ENCODE measurements at regions not wholly inside any gene's neighbourhood (a gene's known extent, or its start where the extent isn't known, plus 50 kb on each side); places are given as distances from the start of the nearest gene placed in this dataset.

DNA sequence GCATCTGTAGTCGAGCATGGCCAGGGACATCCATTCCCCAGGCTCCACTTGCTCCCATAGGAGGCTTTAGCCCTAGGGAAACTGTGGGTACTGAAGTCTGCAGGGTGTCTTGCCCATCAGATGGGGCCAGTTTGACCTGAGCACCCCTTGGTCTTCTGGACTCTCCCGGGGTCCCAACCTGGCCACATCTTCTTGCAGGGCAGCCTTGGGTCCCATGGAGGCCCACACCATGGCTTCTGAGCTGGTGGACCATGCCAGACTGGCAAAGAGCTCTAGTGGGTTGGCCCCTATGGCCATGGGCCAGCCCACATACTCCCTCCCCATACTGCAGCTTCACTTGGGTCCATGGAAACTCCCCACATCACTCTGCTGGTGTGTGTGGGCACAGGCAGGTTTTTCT is 154.4 kb upstream of the PRLR start:
- Histone ChIP-seq H3K4me3 (ENCODE audit: low read depth, low read length) (no peak overlapping the region), H3K27me3 (ENCODE audit: insufficient read depth, low read length) (peaks cover 65% of the 10 kb centered on the region), H3K27ac (ENCODE audit: low read depth, low read length) (no peak overlapping the region), H3K4me1 (ENCODE audit: control insufficient read depth, insufficient read depth, low read length, unreplicated experiment) (no peaks in the 10 kb centered on the region), H2AFZ (ENCODE audit: low read length, unreplicated experiment) (no peak overlapping the region), H3K79me2 (ENCODE audit: control insufficient read depth, insufficient read depth, low read length, unreplicated experiment) (no peaks in the 10 kb centered on the region), H3K36me3 (ENCODE audit: insufficient read depth, low read length) (no peaks in the 10 kb centered on the region)

GRCh38 chr5:35383041-35383440 is 152.8 kb upstream of the PRLR start:
- Histone ChIP-seq H3K27ac (ENCODE audit: low read depth, low read length) (no peak overlapping the region), H3K79me2 (ENCODE audit: control insufficient read depth, insufficient read depth, low read length, unreplicated experiment) (no peaks in the 10 kb centered on the region), H3K4me1 (ENCODE audit: control insufficient read depth, insufficient read depth, low read length, unreplicated experiment) (no peaks in the 10 kb centered on the region), H3K36me3 (ENCODE audit: insufficient read depth, low read length) (no peaks in the 10 kb centered on the region), H2AFZ (ENCODE audit: low read length, unreplicated experiment) (no peak overlapping the region), H3K27me3 (ENCODE audit: insufficient read depth, low read length) (peaks cover 62% of the 10 kb centered on the region), H3K4me3 (ENCODE audit: low read depth, low read length) (no peak overlapping the region)

DNA sequence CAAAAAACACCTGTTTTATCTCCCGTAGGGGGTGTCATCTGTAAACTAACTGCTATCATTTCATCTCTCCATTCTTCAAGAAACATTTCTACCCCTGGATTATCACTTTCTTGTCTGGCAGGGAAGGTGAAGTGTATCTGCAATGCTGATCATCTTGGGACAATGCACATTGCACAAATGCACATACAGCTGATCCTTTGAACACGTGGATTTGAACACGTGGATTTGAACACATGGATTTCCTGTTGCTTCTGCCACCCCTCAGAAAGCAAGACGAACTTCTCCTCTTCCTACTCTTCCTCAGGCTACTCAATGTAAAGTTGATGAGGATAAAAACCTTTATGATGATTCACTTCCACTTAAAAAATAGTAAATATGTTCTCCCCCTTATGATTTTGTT is 147.4 kb upstream of the PRLR start:
- Histone ChIP-seq H2AFZ (ENCODE audit: low read length, unreplicated experiment) (no peak overlapping the region), H3K27me3 (ENCODE audit: insufficient read depth, low read length) (peaks cover 55% of the 10 kb centered on the region), H3K27ac (ENCODE audit: low read depth, low read length) (no peak overlapping the region), H3K4me1 (ENCODE audit: control insufficient read depth, insufficient read depth, low read length, unreplicated experiment) (no peaks in the 10 kb centered on the region), H3K79me2 (ENCODE audit: control insufficient read depth, insufficient read depth, low read length, unreplicated experiment) (no peaks in the 10 kb centered on the region), H3K36me3 (ENCODE audit: insufficient read depth, low read length) (no peaks in the 10 kb centered on the region), H3K4me3 (ENCODE audit: low read depth, low read length) (no peak overlapping the region)

DNA sequence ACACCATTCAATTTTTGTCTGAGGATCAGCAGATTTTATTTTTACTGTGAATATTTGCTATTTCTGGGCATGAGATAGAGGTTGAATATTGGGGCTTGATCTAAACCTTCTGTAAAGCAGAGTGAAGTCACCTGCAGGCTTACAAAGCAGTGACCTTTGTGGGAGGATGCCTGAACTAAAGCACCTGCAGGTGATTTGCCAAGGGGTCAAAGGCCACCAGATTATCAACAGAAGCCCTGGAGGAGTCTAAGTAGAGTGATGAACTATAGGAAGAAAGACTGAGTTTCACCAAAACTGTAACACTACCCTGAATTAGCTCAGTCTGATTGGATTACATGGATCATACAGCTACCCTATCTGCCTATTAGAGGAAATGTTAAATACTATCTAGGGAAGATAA is 144.3 kb upstream of the PRLR start:
- H3K27ac ChIP-seq (ENCODE audit: low read depth, low read length) = no peak overlapping the region

GRCh38 chr5:35373249-35373648 is 143.0 kb upstream of the PRLR start:
- H3K79me2 ChIP-seq (ENCODE audit: control insufficient read depth, insufficient read depth, low read length, unreplicated experiment) = no peaks in the 10 kb centered on the region
- peaks cover 45% of the 10 kb centered on the region for H3K27me3 ChIP-seq (ENCODE audit: insufficient read depth, low read length)
- no peak overlapping the region for H2AFZ ChIP-seq (ENCODE audit: low read length, unreplicated experiment)

More for the DNA sequence above, 144.3 kb upstream of the PRLR start:
- Histone ChIP-seq H3K4me3 (ENCODE audit: low read depth, low read length) (no peak overlapping the region), H3K36me3 (ENCODE audit: insufficient read depth, low read length) (no peaks in the 10 kb centered on the region), H3K79me2 (ENCODE audit: control insufficient read depth, insufficient read depth, low read length, unreplicated experiment) (no peaks in the 10 kb centered on the region), H3K27me3 (ENCODE audit: insufficient read depth, low read length) (peaks cover 54% of the 10 kb centered on the region), H3K4me1 (ENCODE audit: control insufficient read depth, insufficient read depth, low read length, unreplicated experiment) (no peaks in the 10 kb centered on the region), H2AFZ (ENCODE audit: low read length, unreplicated experiment) (no peak overlapping the region)

GRCh38 chr5:35372482-35372881 is 142.2 kb upstream of the PRLR start:
- no peak overlapping the region for H3K27ac ChIP-seq (ENCODE audit: low read depth, low read length)
- peaks cover 43% of the 10 kb centered on the region for H3K27me3 ChIP-seq (ENCODE audit: insufficient read depth, low read length)
- H3K36me3 ChIP-seq (ENCODE audit: insufficient read depth, low read length) = no peaks in the 10 kb centered on the region
- H3K4me3 ChIP-seq (ENCODE audit: low read depth, low read length) = no peak overlapping the region
- H3K4me1 ChIP-seq (ENCODE audit: control insufficient read depth, insufficient read depth, low read length, unreplicated experiment) = no peaks in the 10 kb centered on the region
- H2AFZ ChIP-seq (ENCODE audit: low read length, unreplicated experiment) = no peak overlapping the region
- H3K79me2 ChIP-seq (ENCODE audit: control insufficient read depth, insufficient read depth, low read length, unreplicated experiment) = no peaks in the 10 kb centered on the region

More at GRCh38 chr5:35373249-35373648, 143.0 kb upstream of the PRLR start:
- no peaks in the 10 kb centered on the region for H3K4me1 ChIP-seq (ENCODE audit: control insufficient read depth, insufficient read depth, low read length, unreplicated experiment)
- no peak overlapping the region for H3K4me3 ChIP-seq (ENCODE audit: low read depth, low read length)
- H3K27ac ChIP-seq (ENCODE audit: low read depth, low read length) = no peak overlapping the region
- H3K36me3 ChIP-seq (ENCODE audit: insufficient read depth, low read length) = no peaks in the 10 kb centered on the region

DNA sequence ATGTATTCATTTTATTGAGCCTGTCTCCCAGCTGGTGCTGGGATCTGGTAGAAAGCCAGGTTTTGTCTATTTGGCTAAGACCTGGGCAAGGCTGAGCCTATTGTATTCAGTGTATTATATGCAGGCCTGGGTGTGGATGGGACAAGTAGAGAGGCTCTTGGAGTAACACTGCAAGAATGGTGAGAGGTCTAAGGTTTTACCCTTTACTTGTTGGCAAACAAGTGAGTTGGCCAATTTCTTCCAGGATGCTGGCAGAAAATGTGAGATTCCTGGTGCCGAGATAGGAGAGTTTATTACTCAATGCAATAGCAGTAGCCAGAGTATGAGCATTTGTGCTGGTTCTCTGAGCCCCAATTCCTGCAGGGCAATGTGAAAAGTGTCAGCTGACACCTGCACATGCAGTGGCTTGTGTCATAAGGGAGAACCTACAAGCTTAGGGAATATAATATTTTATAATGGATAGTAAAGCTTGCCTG is 141.7 kb upstream of the PRLR start:
- peaks cover 42% of the 10 kb centered on the region for H3K27me3 ChIP-seq (ENCODE audit: insufficient read depth, low read length)
- H3K4me1 ChIP-seq (ENCODE audit: control insufficient read depth, insufficient read depth, low read length, unreplicated experiment) = no peaks in the 10 kb centered on the region
- no peak overlapping the region for H3K4me3 ChIP-seq (ENCODE audit: low read depth, low read length)
- no peak overlapping the region for H3K27ac ChIP-seq (ENCODE audit: low read depth, low read length)
- H3K79me2 ChIP-seq (ENCODE audit: control insufficient read depth, insufficient read depth, low read length, unreplicated experiment) = no peaks in the 10 kb centered on the region
- no peaks in the 10 kb centered on the region for H3K36me3 ChIP-seq (ENCODE audit: insufficient read depth, low read length)
- H2AFZ ChIP-seq (ENCODE audit: low read length, unreplicated experiment) = no peak overlapping the region

GRCh38 chr5:35370871-35371270 is 140.6 kb upstream of the PRLR start:
- Histone ChIP-seq H3K79me2 (ENCODE audit: control insufficient read depth, insufficient read depth, low read length, unreplicated experiment) (no peaks in the 10 kb centered on the region), H3K27me3 (ENCODE audit: insufficient read depth, low read length) (peaks cover 52% of the 10 kb centered on the region), H3K27ac (ENCODE audit: low read depth, low read length) (no peak overlapping the region), H3K4me1 (ENCODE audit: control insufficient read depth, insufficient read depth, low read length, unreplicated experiment) (no peaks in the 10 kb centered on the region), H3K36me3 (ENCODE audit: insufficient read depth, low read length) (no peaks in the 10 kb centered on the region), H3K4me3 (ENCODE audit: low read depth, low read length) (no peak overlapping the region), H2AFZ (ENCODE audit: low read length, unreplicated experiment) (no peak overlapping the region)

DNA sequence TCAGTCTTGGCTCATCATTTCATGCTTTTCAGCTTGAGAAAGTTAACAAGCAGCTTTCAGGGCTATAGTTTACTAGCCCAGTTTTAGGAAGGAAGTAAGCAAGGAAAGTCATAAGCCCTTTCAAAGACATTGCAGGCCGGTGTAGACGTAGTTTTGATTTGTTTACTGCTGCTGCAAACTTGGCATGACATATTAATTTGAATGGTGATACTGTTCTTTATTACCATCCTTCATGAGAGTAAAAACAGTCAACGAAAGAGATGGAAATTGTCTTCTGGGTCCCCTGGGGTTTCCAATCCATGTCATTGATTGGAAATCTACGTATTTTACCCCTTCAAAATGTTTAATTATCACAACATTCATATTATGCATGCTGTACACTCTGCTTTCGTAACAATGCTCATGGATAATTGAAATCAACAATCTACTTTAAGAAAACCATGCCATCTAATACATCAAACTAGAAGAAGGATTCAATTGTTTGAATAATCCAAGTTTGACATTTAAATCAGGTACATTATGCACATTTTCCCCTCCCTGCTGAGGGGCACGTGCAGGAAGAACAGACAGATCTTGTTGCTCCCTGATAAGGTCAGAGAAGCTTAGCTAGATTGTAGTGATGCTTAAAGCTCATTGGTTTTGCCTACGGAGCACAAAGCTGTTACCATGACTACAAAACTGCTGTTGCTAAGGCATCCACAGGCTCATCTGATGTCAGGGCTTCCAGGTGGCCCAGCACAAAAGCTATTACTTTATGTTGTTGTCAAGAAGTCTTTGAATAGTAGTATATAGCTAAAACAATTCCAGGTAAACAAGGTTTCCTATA is 139.9 kb upstream of the PRLR start:
- H2AFZ ChIP-seq (ENCODE audit: low read length, unreplicated experiment) = no peak overlapping the region
- no peaks in the 10 kb centered on the region for H3K36me3 ChIP-seq (ENCODE audit: insufficient read depth, low read length)
- H3K27me3 ChIP-seq (ENCODE audit: insufficient read depth, low read length) = peaks cover 48% of the 10 kb centered on the region
- no peaks in the 10 kb centered on the region for H3K79me2 ChIP-seq (ENCODE audit: control insufficient read depth, insufficient read depth, low read length, unreplicated experiment)
- H3K4me1 ChIP-seq (ENCODE audit: control insufficient read depth, insufficient read depth, low read length, unreplicated experiment) = no peaks in the 10 kb centered on the region
- H3K27ac ChIP-seq (ENCODE audit: low read depth, low read length) = no peak overlapping the region
- H3K4me3 ChIP-seq (ENCODE audit: low read depth, low read length) = no peak overlapping the region

- H3K79me2 ChIP-seq (ENCODE audit: control insufficient read depth, insufficient read depth, low read length, unreplicated experiment) = no peaks in the 10 kb centered on the region
- H3K27me3 ChIP-seq (ENCODE audit: insufficient read depth, low read length) = peaks cover 50% of the 10 kb centered on the region
- no peak overlapping the region for H3K27ac ChIP-seq (ENCODE audit: low read depth, low read length)
- no peak overlapping the region for H2AFZ ChIP-seq (ENCODE audit: low read length, unreplicated experiment)
- H3K4me1 ChIP-seq (ENCODE audit: control insufficient read depth, insufficient read depth, low read length, unreplicated experiment) = no peaks in the 10 kb centered on the region
- no peak overlapping the region for H3K4me3 ChIP-seq (ENCODE audit: low read depth, low read length)
- no peaks in the 10 kb centered on the region for H3K36me3 ChIP-seq (ENCODE audit: insufficient read depth, low read length)
Observed at GRCh38 chr5:35367526-35367925, 137.2 kb upstream of the PRLR start.

GRCh38 chr5:35365758-35366157 is 135.5 kb upstream of the PRLR start:
- Histone ChIP-seq H3K4me3 (ENCODE audit: low read depth, low read length) (no peak overlapping the region), H3K27ac (ENCODE audit: low read depth, low read length) (no peak overlapping the region), H3K4me1 (ENCODE audit: control insufficient read depth, insufficient read depth, low read length, unreplicated experiment) (no peaks in the 10 kb centered on the region), H3K36me3 (ENCODE audit: insufficient read depth, low read length) (no peaks in the 10 kb centered on the region), H3K79me2 (ENCODE audit: control insufficient read depth, insufficient read depth, low read length, unreplicated experiment) (no peaks in the 10 kb centered on the region), H3K27me3 (ENCODE audit: insufficient read depth, low read length) (peaks cover 53% of the 10 kb centered on the region), H2AFZ (ENCODE audit: low read length, unreplicated experiment) (no peak overlapping the region)

Measured in ACC112 (cell line).